Stomach (tissue), 4 donors: ENCODE measurements at regions not wholly inside any gene's neighbourhood (a gene's known extent, or its start where the extent isn't known, plus 50 kb on each side); places are given as distances from the start of the nearest gene placed in this dataset.

ENCODE experiments used
- CTCF ChIP-seq, 7 experiments: fragments of 450-650 bp in 4 of 7; fragments of 200-600 bp in 3 of 7; sonication (generic) in 3 of 7; IDR thresholded peaks; one replicate each; pipeline ENCODE4 v1.5.1; 2016 to 2019; ENCODE audit warnings: antibody characterized with exemption in 7 of 7, control low read depth in 2 of 7, mild to moderate bottlenecking in 1 of 7
- EP300 ChIP-seq: sonication (generic); formaldehyde crosslinking; IDR thresholded peaks from one replicate; pipeline ENCODE4 v1.6.1; 2017; ENCODE audit warnings: antibody characterized with exemption
- POLR2A ChIP-seq, 4 donors: fragments of 450-650 bp; IDR thresholded peaks; one replicate each; pipeline ENCODE4 v1.6.1; 2016; ENCODE audit warnings: antibody characterized with exemption in 4 of 4, control low read depth in 2 of 4, mild to moderate bottlenecking in 1 of 4, moderate library complexity in 1 of 4
- POLR2AphosphoS5 ChIP-seq, 3 donors: sonication (generic); formaldehyde crosslinking; IDR thresholded peaks; one replicate each; pipeline ENCODE4 v1.6.1; 2016; ENCODE audit warnings: antibody characterized with exemption in 3 of 3

GRCh38 chr14:59018460-59018859, 170.0 kb upstream of the DAAM1 start:
- TF ChIP-seq POLR2AphosphoS5 (IDR thresholded peaks at IDR 0.05): no peak
- TF ChIP-seq CTCF (IDR thresholded peaks at IDR 0.05): no peak
- no peak for TF ChIP-seq EP300
- no peak for TF ChIP-seq POLR2A (IDR thresholded peaks at IDR 0.05)
